ENCODE measurements at regions not wholly inside any gene's neighbourhood (a gene's known extent, or its start where the extent isn't known, plus 50 kb on each side); places are given as distances from the start of the nearest gene placed in this dataset.

DNA sequence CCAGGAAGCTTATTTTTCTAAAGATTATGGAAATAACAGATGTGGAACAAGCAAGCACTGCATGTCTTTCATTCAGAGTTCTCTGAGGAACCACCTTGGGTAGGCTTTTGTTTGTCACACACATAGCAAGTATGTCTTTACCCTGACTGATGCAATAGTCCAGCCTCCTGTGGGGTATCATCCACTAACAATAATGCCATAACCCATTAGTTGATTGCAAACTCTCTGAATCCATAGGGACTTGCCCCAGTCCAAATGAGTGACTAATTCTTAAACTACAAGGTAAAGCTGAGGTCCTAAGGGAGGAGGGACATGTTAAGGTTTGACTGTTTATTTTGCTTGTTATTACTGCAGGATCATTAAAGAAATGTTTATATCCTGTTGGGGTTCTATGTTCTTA is 151.4 kb upstream of the PRPS1L1 start:
- Histone ChIP-seq H3K9ac (ENCODE audit: insufficient read depth, low read depth, low read length) (no peak overlapping the region), H3K9me3 (ENCODE audit: low read length) (no peaks in the 10 kb centered on the region), H3K4me2 (ENCODE audit: low read depth, low read length) (no peak overlapping the region), H3K79me2 (ENCODE audit: insufficient read depth, low read length) (no peaks in the 10 kb centered on the region), H3K27ac (ENCODE audit: extremely low read length, insufficient read depth, low read length) (no peak overlapping the region), H2AFZ (ENCODE audit: low read length) (no peak overlapping the region), H3K27me3 (ENCODE audit: control insufficient read depth in 1 of 2, insufficient read depth in 2 of 2, low read length in 2 of 2) (0 out of 5 replicates have a peak, but pooled peaks cover 0 to 1% of the 10 kb centered on the region in 2 experiments), H3K36me3 (replicated peaks in 1 of 2; ENCODE audit: control insufficient read depth in 1 of 2, insufficient read depth in 2 of 2, low read length in 2 of 2) (no peaks in the 10 kb centered on the region), H4K20me1 (ENCODE audit: insufficient read depth, low read length) (no peaks in the 10 kb centered on the region), H3K4me1 (ENCODE audit: insufficient read depth, low read length) (peaks cover 20% of the 10 kb centered on the region), H3K4me3 (replicated peaks in 1 of 3; ENCODE audit: insufficient read depth in 1 of 3, low read depth in 2 of 3, low read length in 3 of 3) (no peak overlapping the region)
- intact Hi-C loops (cut with micrococcal nuclease; ENCODE audit: unreplicated experiment): no loop called here
- FAIRE-seq: no peak
- ChIA-PET POLR2A (no interaction called here), CTCF (ENCODE audit: low intra/inter-chr PET ratio, low total read pairs) (no interaction called here)
- TF ChIP-seq TBL1XR1 (IDR thresholded peaks at IDR 0.05; ENCODE audit: borderline replicate concordance, low read length, partially characterized antibody) (no peak), ZNF180 (CRISPR knock-in tag; IDR thresholded peaks at IDR 0.05; ENCODE audit: borderline replicate concordance, low read depth) (no peak), HMG20A (CRISPR knock-in tag; IDR thresholded peaks at IDR 0.05; ENCODE audit: borderline replicate concordance) (no peak), ATRX (CRISPR knock-in tag; IDR thresholded peaks at IDR 0.05; ENCODE audit: borderline replicate concordance) (no peak), ZNF530 (CRISPR knock-in tag; IDR thresholded peaks at IDR 0.05; ENCODE audit: low read depth) (no peak), SOX13 (IDR thresholded peaks at IDR 0.05) (no peak), SOX13 (CRISPR knock-in tag; conservative IDR thresholded peaks at IDR 0.05 in 1 of 2, IDR thresholded peaks at IDR 0.05 in 1 of 2) (no peak), POLR2A (IDR thresholded peaks at IDR 0.05; ENCODE audit: insufficient read depth in 1 of 2, low read depth in 2 of 2, low read length in 2 of 2) (no peak), TEAD2 (CRISPR knock-in tag; IDR thresholded peaks at IDR 0.05) (no peak)
- TF ChIP-seq, protein P1, sequence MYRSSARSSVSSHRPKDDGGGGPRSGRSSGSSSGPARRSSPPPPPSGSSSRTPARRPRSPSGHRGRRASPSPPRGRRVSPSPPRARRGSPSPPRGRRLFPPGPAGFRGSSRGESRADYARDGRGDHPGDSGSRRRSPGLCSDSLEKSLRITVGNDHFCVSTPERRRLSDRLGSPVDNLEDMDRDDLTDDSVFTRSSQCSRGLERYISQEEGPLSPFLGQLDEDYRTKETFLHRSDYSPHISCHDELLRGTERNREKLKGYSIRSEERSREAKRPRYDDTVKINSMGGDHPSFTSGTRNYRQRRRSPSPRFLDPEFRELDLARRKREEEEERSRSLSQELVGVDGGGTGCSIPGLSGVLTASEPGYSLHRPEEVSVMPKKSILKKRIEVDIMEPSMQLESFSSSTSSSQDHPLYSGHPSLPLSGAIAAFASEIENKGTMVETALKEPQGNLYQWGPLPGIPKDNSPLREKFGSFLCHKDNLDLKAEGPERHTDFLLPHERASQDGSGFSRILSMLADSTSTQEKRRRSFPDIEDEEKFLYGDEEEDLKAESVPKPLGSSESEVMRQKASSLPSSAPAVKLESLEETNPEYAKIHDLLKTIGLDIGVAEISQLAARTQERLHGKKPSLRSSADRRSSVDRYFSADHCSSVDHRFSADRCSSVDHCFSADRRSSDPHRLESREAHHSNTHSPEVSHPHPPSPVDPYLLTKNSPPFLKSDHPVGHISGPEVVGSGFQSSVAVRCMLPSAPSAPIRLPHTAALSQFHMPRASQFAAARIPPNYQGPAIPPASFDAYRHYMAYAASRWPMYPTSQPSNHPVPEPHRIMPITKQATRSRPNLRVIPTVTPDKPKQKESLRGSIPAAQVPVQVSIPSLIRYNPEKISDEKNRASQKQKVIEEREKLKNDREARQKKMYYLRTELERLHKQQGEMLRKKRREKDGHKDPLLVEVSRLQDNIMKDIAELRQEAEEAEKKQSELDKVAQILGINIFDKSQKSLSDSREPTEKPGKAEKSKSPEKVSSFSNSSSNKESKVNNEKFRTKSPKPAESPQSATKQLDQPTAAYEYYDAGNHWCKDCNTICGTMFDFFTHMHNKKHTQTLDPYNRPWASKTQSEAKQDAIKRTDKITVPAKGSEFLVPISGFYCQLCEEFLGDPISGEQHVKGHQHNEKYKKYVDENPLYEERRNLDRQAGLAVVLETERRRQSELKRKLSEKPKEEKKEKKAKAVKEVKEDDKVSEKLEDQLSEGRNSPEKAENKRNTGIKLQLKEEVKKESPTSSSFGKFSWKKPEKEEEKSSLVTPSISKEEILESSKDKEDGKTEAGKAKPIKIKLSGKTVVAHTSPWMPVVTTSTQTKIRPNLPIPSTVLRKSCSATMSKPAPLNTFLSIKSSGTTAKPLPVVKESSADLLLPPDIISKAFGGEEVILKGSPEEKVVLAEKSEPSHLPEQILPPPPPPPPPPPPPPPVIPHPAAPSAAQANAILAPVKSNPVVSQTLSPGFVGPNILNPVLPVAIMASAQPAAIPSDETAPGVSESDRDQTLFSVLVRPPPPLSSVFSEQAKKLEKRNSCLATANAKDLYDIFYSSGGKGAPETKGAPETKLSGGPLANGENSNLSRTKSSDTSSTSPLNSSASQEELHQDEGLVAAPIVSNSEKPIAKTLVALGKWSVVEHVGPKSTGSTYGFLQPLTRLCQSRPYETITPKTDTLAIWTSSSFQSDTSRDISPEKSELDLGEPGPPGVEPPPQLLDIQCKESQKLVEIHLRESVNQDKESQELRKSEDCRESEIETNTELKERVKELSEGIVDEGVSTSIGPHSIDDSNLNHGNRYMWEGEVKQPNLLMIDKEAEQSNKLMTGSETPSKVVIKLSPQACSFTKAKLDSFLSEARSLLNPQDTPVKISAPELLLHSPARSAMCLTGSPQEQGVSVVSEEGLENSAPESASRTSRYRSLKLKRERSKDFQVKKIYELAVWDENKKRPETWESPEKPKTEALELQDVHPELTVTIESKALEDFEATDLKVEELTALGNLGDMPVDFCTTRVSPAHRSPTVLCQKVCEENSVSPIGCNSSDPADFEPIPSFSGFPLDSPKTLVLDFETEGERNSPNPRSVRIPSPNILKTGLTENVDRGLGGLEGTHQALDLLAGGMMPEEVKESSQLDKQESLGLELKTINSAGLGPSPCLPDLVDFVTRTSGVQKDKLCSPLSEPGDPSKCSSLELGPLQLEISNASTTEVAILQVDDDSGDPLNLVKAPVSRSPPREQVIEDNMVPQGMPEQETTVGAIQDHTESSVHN (CRISPR knock-in tag; IDR thresholded peaks at IDR 0.05): no peak
- in situ Hi-C loops (cut with HindIII; ENCODE audit: extremely low pct_ligation_motif_present, low pct_unique_long_range_greater_than_20kb): no loop called here
- BruUV-seq (replicated peaks): no TSS peak
- DNase-seq (ENCODE audit: low spot score): no peak
- ATAC-seq: no peak
